ENCODE measurements at regions not wholly inside any gene's neighbourhood (a gene's known extent, or its start where the extent isn't known, plus 50 kb on each side); places are given as distances from the start of the nearest gene placed in this dataset.
"Not testable (repeated sequence)": the region's sequence is repeated elsewhere in the genome, so short reads cannot be mapped to it uniquely, and the experiment has no call there.

DNA sequence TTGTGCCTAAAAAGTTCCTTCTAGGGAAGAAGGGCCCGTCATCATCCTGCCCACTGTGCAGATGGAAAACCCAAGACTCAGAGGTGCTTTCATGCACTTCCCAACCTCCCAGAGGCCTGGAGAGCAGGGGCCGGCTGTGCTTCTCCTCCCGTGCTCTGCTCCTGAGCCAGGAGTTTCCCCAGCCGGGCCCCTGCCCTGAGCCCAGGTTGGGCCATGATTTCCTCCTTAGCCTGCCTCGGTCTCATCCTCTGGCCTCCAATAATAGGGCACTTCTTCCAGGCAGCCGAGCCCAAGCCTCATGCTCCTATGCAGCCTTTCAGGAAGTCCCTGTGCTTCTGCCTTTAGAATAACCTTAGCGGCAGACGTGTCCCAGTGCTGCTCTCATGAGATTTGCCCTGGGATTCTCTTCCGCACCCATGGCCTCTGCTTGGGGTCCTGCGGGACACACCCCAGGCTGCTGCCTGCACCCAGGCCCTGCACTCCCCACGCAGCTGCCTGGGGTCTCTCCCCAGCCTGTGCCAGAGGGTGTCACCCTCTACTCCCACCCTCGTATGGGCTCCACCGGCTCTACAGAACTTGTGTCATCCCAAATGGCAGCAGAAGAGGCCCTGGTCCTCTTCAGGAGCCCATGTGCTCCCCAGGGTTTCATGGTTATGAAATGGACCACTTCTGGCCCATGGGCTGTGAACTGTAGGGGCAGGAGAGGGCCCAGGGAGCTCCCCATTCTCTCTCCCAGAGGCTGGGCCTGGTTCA, 359.3 kb downstream of the ADGRD1 start:
- no peak for DNase-seq (ENCODE audit: low read depth, low spot score)

- no peak for DNase-seq (ENCODE audit: low read depth, low spot score)
Measured at GRCh38 chr12:131313635-131314034, 359.9 kb downstream of the ADGRD1 start.

- DNase-seq (ENCODE audit: low read depth, low spot score): no peak
Measured at GRCh38 chr12:131314524-131315090, 360.9 kb downstream of the ADGRD1 start.

DNA sequence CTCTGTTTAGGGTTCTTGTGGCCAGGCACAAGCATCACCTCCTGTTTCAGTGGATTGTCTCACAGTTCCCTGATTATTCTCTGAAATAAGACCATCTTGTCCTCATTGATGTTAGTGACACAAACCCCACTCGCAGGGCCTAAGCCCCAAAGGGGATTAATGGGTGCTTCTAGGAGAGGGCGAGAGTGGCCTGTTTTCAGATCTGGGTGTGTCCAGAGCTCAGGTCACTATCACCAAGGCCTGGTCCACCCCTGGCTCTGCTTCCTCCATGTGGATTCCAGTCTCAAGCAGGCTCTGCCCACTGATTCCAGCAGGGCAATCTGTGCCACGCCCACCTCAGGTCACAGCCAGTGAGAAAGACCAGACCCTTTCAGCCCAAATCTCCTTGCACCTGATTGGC, 361.9 kb downstream of the ADGRD1 start:
- DNase-seq (ENCODE audit: low read depth, low spot score): no peak

DNA sequence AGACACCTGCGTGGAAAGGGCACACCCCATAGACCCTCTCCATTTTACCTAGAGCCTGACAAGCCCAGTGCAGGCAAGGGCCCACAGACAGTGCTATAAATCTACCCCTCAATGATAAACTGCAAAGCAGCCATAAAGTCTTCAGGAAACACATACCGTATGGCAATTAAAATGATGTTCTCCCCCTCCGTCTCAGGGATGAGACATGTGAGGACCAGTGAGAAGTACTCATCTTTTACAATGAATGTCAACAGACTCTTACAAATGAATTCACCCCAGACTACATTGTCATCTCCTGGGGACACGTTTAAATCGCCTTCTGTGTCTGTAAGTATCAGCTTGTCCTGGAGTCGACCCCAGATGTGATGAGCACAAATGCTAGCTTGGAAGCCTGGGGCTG, 362.7 kb downstream of the ADGRD1 start:
- DNase-seq (ENCODE audit: low read depth, low spot score): no peak

GRCh38 chr12:131318045-131318685, 364.5 kb downstream of the ADGRD1 start:
- DNase-seq (ENCODE audit: low read depth, low spot score): no peak

- DNase-seq (ENCODE audit: low read depth, low spot score): no peak
Measured at GRCh38 chr12:131321988-131322387, 368.3 kb downstream of the ADGRD1 start.

- not testable (repeated sequence) for DNase-seq (ENCODE audit: low read depth, low spot score)
Measured at GRCh38 chr12:131322460-131322859, 368.8 kb downstream of the ADGRD1 start.

DNA sequence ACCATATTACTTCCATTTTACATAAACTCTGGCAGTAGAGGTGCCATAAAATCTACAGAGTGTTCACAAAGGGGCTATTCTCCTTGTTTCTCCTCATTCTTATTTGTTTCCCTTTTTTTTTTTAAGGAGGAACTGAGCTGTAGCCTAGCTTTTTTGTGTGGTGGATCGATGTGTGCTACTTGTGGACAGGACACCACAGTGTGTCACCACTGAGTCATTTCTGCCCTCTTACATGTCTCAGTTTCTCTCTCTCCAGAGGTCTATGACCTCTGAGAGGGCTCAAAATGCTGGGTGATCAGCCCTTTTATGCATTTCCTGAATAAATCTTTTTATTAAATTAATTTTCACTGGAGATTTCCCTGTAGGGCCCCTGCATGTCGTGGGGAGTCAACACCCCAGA, 370.2 kb downstream of the ADGRD1 start:
- DNase-seq (ENCODE audit: low read depth, low spot score): no peak

GRCh38 chr12:131327521-131328488, 374.1 kb downstream of the ADGRD1 start:
- DNase-seq (ENCODE audit: low read depth, low spot score): no peak

DNA sequence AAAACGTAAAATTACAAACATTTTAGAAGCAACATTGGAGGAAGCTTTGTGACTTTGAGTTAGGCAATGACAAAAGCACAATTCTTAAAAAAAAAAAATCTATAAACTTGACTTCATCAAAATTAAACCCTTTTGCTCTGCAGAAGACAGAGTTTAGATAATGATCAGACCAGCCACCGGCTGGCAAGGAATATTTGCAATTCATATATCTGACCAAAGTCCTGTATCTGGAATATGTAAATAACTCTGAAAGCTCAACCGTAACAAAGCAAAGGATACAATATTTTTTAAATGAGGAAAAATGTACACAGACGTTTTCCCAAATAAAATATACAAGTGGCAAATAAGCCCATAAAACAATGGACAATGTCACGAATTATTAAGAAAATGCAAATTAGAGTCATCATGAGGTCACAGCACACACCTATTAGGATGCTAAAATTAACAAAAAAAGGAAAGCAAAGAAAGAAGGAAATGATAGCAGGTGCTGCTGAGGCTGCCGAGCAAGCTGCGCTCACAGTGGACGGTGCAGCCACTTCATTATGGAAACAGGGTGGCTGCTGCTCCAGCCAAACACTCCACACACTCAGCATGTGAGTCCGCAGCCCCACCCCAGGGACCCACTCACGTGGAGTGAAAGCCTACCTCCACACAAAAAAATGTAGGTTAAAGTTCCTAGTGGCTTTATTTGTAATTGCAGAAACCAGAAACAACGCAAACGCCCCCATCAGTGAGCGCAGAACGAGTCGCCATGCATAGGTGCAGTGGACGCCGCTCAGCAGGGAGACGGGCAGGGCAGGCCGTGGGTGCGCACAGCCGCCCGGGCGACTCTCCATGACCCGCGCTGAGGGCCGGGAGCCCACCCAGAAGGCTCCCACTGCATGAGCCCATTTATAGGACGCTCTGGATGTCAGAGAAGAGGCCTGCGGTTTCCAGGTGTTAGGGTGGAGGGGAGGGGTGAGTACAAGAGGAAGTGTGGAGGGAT, 375.4 kb downstream of the ADGRD1 start:
- not testable (repeated sequence) for DNase-seq (ENCODE audit: low read depth, low spot score)

- DNase-seq (ENCODE audit: low read depth, low spot score): no peak
Measured at GRCh38 chr12:131330106-131330815, 376.6 kb downstream of the ADGRD1 start.

DNA sequence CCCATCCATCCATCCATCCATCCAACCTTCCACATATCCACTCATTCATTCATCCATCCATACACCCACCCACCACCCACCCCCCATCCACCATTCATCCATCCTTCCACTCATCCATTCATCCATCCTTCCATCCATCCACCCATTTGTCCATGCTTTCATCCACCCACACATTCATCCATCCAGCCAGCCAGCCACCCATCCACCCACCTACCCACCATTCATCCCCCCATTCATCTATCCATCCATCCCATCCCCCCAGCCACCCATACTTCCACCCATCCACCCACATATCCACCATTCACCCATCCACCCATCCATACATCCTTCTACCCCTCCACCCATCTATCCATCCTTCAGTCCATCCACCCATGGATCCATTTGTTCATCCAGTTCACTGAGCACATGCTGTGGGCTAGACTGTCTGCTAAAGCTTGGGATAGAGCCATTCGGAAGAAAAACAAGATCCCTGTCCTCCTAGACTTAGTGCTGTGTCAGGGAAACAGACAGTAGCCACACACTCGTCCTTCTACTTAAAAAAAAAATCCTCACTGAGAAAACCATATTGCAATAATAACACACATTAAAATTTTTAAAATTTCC, 377.5 kb downstream of the ADGRD1 start:
- DNase-seq (ENCODE audit: low read depth, low spot score): no peak

GRCh38 chr12:131332224-131332623, 378.5 kb downstream of the ADGRD1 start:
- DNase-seq (ENCODE audit: low read depth, low spot score): no peak

DNA sequence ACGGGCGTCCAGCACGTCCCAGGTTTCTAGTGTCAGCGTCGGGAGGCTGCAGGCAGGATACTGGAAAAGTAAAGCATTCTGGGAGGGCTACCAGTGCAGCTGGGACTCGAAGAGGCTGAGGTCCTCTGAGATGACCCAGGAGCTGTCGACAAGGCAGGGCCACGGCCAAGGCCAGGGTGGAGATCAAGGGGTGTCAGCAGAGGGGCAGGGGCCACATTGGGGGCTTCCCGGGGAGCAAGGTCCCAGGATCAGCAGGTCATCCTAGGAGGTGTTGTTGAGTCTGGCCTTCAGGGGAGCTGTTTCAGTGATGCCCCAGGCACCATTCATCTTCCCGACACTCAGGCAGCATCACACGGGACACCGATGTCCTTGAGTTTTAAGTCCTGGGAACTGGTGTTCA, 377.8 kb upstream of the SFSWAP start:
- DNase-seq (ENCODE audit: low read depth, low spot score): no peak

- no peak for DNase-seq (ENCODE audit: low read depth, low spot score)
Measured at GRCh38 chr12:131333621-131334440, 377.1 kb upstream of the SFSWAP start.

- DNase-seq (ENCODE audit: low read depth, low spot score): no peak
Measured at GRCh38 chr12:131334835-131335234, 376.1 kb upstream of the SFSWAP start.

DNA sequence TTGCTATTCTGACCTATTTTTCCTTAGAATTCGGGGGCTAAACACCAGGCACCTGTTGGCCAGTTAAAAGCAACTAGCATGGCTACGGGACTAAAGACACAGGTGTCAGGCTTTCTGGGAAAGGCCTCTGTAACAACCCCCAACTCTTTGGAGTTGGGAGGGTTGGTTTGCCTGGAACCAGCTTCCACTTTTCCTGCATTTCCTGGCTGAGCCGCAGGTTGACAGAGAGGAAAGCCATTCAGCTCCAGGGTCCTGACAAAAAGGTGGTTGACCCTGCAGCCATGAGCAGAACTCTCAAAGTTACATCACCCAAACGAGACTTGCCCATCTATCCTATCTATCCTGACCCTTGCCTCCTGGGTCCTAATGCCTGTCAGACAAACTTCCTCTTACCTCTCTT, 375.4 kb upstream of the SFSWAP start:
- no peak for DNase-seq (ENCODE audit: low read depth, low spot score)

DNA sequence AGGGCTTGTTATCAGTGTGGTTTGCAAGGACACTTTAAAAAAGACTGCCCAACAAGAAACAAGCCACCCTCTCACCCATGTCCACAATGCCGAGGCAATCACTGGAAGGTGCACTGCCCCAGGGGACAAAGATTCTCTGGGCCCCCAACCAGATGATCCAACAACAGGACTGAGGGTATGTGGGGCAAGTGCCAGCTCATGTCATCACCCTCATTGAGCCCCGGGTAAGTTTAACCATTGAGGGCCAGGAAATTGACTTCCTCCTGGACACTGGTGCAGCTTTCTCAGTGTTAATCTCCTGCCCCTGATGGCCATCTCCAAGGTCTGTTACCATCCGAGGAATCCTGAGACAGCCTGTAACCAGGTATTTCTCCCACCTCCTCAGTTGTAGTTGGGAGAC, 373.0 kb upstream of the SFSWAP start:
- not testable (repeated sequence) for DNase-seq (ENCODE audit: low read depth, low spot score)
